Lower lobe of right lung (tissue), 2 donors: ENCODE measurements at regions not wholly inside any gene's neighbourhood (a gene's known extent, or its start where the extent isn't known, plus 50 kb on each side); places are given as distances from the start of the nearest gene placed in this dataset.

Experiments used
- ATAC-seq, 2 donors: fragments of 200-7000 bp; cut with Tn5 transposase; one replicate each; pipeline ENCODE4 v1.9.1; 2020 to 2022; ENCODE audit warnings: mild to moderate bottlenecking in 2 of 2, moderate library complexity in 2 of 2
- DNase-seq: peaks from one replicate; pipeline ENCODE4 v3.0.0-alpha.2; 2020
- H3K27ac ChIP-seq: fragments of 200-600 bp; one replicate; pipeline ENCODE4 v1.8.0; 2022
- H3K27me3 ChIP-seq: fragments of 200-600 bp; one replicate; pipeline ENCODE4 v1.8.0; 2022; ENCODE audit warnings: low read depth
- H3K36me3 ChIP-seq: fragments of 200-600 bp; one replicate; pipeline ENCODE4 v1.8.0; 2022; ENCODE audit warnings: mild to moderate bottlenecking
- H3K4me1 ChIP-seq: fragments of 200-600 bp; one replicate; pipeline ENCODE4 v1.8.0; 2022
- H3K4me3 ChIP-seq: fragments of 200-600 bp; one replicate; pipeline ENCODE4 v1.8.0; 2022; ENCODE audit warnings: mild to moderate bottlenecking
- H3K9me3 ChIP-seq: fragments of 200-600 bp; one replicate; pipeline ENCODE4 v1.8.0; 2022
- CTCF ChIP-seq: fragments of 200-600 bp; IDR thresholded peaks from one replicate; pipeline ENCODE4 v1.8.0; 2022; ENCODE audit warnings: antibody characterized with exemption, mild to moderate bottlenecking
- intact Hi-C: fragments of 100-400 bp; cut with DNase I; formaldehyde crosslinking; loops from one replicate; pipeline ENCODE4 v1.11.0; 2022
- donor health status: DM: no; HTN: yes; CAD: no; lungs with severe emphysema.

DNA sequence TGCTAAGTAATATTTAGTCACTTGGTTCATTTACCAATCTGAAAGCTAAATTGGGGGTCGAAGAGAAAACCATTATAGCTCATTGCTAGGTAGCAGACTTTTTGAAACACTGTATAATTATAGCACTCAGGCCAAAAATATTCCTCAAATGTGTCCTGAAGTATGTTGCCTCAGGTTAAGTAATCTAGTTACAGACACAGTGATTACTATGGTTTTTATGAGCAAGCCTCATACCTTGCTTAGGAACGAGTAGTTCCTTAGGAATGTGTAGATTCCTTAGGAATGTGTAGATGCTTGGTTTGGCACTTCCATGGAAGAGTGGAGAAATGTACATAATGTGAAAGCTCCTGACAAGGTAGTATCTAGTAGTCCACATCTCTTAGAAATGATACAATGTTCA lies 387.5 kb downstream of the LMO7 start:
- Histone ChIP-seq H3K9me3 (no peaks in the 10 kb centered on the region), H3K27ac (no peak overlapping the region), H3K36me3 (no peaks in the 10 kb centered on the region), H3K4me1 (no peaks in the 10 kb centered on the region), H3K4me3 (no peak overlapping the region), H3K27me3 (no peaks in the 10 kb centered on the region)
- intact Hi-C loops, result no loop called here
- DNase-seq (no peak), ATAC-seq (no peak)
- no peak for TF ChIP-seq CTCF

- no peak for ATAC-seq
- intact Hi-C loops, result no loop called here
- H3K4me1 ChIP-seq, result no peaks in the 10 kb centered on the region
- no peaks in the 10 kb centered on the region for H3K27me3 ChIP-seq
- no peak overlapping the region for H3K4me3 ChIP-seq
- TF ChIP-seq CTCF, result no peak
- no peaks in the 10 kb centered on the region for H3K36me3 ChIP-seq
- no peaks in the 10 kb centered on the region for H3K9me3 ChIP-seq
- no peak for DNase-seq
- H3K27ac ChIP-seq, result no peak overlapping the region
Observed at GRCh38 chr13:76020421-76020955, 384.4 kb downstream of the LMO7 start.

- no peak for TF ChIP-seq CTCF
- H3K27ac ChIP-seq, result no peak overlapping the region
- no peaks in the 10 kb centered on the region for H3K4me1 ChIP-seq
- peak; percentile 39 for DNase-seq
- H3K9me3 ChIP-seq, result no peaks in the 10 kb centered on the region
- H3K36me3 ChIP-seq, result no peaks in the 10 kb centered on the region
- H3K4me3 ChIP-seq, result no peak overlapping the region
- no peak for ATAC-seq
- no peaks in the 10 kb centered on the region for H3K27me3 ChIP-seq
- intact Hi-C loops, result no loop called here
Observed at GRCh38 chr13:76019421-76020044, 383.4 kb downstream of the LMO7 start.

- H3K27me3 ChIP-seq, result no peaks in the 10 kb centered on the region
- TF ChIP-seq CTCF, result no peak
Observed at GRCh38 chr13:76017861-76018556, 381.9 kb downstream of the LMO7 start.

GRCh38 chr13:76016799-76017400 lies 380.8 kb downstream of the LMO7 start:
- Histone ChIP-seq H3K4me1 (no peaks in the 10 kb centered on the region), H3K4me3 (no peak overlapping the region), H3K9me3 (no peaks in the 10 kb centered on the region), H3K27ac (no peak overlapping the region), H3K27me3 (no peaks in the 10 kb centered on the region), H3K36me3 (no peaks in the 10 kb centered on the region)
- peak; percentile 36 for TF ChIP-seq CTCF
- DNase-seq, result peak; percentile 16
- peak in 1 of 2 donors; percentile 18 for ATAC-seq
- intact Hi-C loops, result no loop called here

More at GRCh38 chr13:76017861-76018556, 381.9 kb downstream of the LMO7 start:
- H3K27ac ChIP-seq, result no peak overlapping the region
- H3K36me3 ChIP-seq, result no peaks in the 10 kb centered on the region
- H3K9me3 ChIP-seq, result no peaks in the 10 kb centered on the region
- DNase-seq (no peak), ATAC-seq (no peak)
- H3K4me3 ChIP-seq, result no peak overlapping the region
- no peaks in the 10 kb centered on the region for H3K4me1 ChIP-seq
- intact Hi-C loops, result no loop called here
